A549 (cell line): ENCODE measurements at regions not wholly inside any gene's neighbourhood (a gene's known extent, or its start where the extent isn't known, plus 50 kb on each side); places are given as distances from the start of the nearest gene placed in this dataset.

Experiments
- ATAC-seq, 2 experiments: fragments of 200-7000 bp in 1 of 2; fragments of >200 bp in 1 of 2; cut with Nextera tagmentation in 1 of 2; cut with Tn5 transposase in 1 of 2; 3 replicates each; pipeline versions ENCODE4 v1.8.0 to v1.9.1; 2018 to 2020; ENCODE audit warnings: mild to moderate bottlenecking in 1 of 2, moderate library complexity in 1 of 2
- CTCF ChIA-PET: fragments of 300-600 bp; sonication (Branson Sonifier 250); formaldehyde crosslinking; extraction: SDS; loops from one replicate; lab custom pipeline; 2021; ENCODE audit warnings: antibody characterized with exemption, inconsistent platforms; lab: Yijun Ruan, JAX
- POLR2A ChIA-PET: fragments of 350-600 bp; formaldehyde crosslinking; extraction: SDS; loops from one replicate; lab custom pipeline; 2021; ENCODE audit warnings: antibody characterized with exemption, inconsistent platforms; lab: Yijun Ruan, JAX
- DNase-seq, 2 experiments: peaks; one replicate each; pipeline versions ENCODE4 v3.0.0 to v3.0.0-alpha.2; 2011 to 2016; ENCODE audit warnings: low read depth in 1 of 2, low spot score in 1 of 2
- FAIRE-seq: peaks from 2 replicates; lab custom pipeline; 2011; peaks lifted over from hg19 to GRCh38; lab: Jason Lieb, UNC
- H3K27ac ChIP-seq, 2 experiments: fragments of >200 bp; sonication (Bioruptor Twin); formaldehyde crosslinking; 3 replicates each; pipeline ENCODE4 v1.5.1; 2016 to 2017
- H3K4me1 ChIP-seq: fragments of >200 bp; sonication (Bioruptor Twin); formaldehyde crosslinking; 3 replicates; pipeline ENCODE4 v1.6.1; 2016
- H3K4me2 ChIP-seq: fragments of >200 bp; sonication (Bioruptor Twin); formaldehyde crosslinking; 3 replicates; pipeline ENCODE4 v1.6.1; 2016
- H3K4me3 ChIP-seq: fragments of >200 bp; sonication (Bioruptor Twin); formaldehyde crosslinking; 3 replicates; pipeline ENCODE4 v1.5.1; 2016
- H3K9me3 ChIP-seq: fragments of >200 bp; sonication (Bioruptor Twin); formaldehyde crosslinking; 3 replicates; pipeline ENCODE4 v1.6.1; 2016
- EHMT2 ChIP-seq: fragments of 200-600 bp; sonication (generic); IDR thresholded peaks from 2 replicates; pipeline ENCODE4 v1.6.1; 2016; ENCODE audit warnings: antibody characterized with exemption, low read depth, mild to moderate bottlenecking, moderate library complexity
- EP300 ChIP-seq, 2 experiments: fragments of >200 bp; sonication (Bioruptor Twin); formaldehyde crosslinking; IDR thresholded peaks; 2 replicates in 1 of 2; 3 replicates in 1 of 2; pipeline ENCODE4 v1.6.1; 2016 to 2017
- FOSL2 ChIP-seq, 2 experiments: fragments of 450-650 bp in 1 of 2; fragments of >200 bp in 1 of 2; sonication (Bioruptor Twin) in 1 of 2; formaldehyde crosslinking; IDR thresholded peaks; 2 replicates each; pipeline versions ENCODE4 v1.5.0 to v1.6.1; 2016 to 2020; ENCODE audit warnings: mild to moderate bottlenecking in 1 of 2, moderate library complexity in 1 of 2
- FOXS1 ChIP-seq: fragments of 250-450 bp; sonication (Bioruptor Pico); IDR thresholded peaks from 2 replicates; pipeline ENCODE4 v1.5.0; 2020; ENCODE audit warnings: mild to moderate bottlenecking, moderate library complexity
- GATA3 ChIP-seq: IDR thresholded peaks from 2 replicates; pipeline ENCODE4 v1.6.1; 2012; ENCODE audit warnings: borderline replicate concordance
- HOXA7 ChIP-seq: fragments of 250-450 bp; sonication (Bioruptor Pico); IDR thresholded peaks from 2 replicates; pipeline ENCODE4 v1.5.0; 2020; ENCODE audit warnings: mild to moderate bottlenecking, moderate library complexity
- HOXB13 ChIP-seq: fragments of 250-450 bp; sonication (Bioruptor Pico); IDR thresholded peaks from 2 replicates; pipeline ENCODE4 v1.5.0; 2020; ENCODE audit warnings: low read depth, mild to moderate bottlenecking, moderate library complexity
- MAZ ChIP-seq: fragments of 150-350 bp; IDR thresholded peaks from 2 replicates; pipeline ENCODE4 v1.6.1; 2014; ENCODE audit warnings: antibody characterized with exemption, low read depth, low read length, borderline replicate concordance
- NPAS2 ChIP-seq: fragments of 250-450 bp; sonication (Bioruptor Pico); IDR thresholded peaks from 2 replicates; pipeline ENCODE4 v1.8.0; 2022; ENCODE audit warnings: mild to moderate bottlenecking, moderate library complexity, borderline replicate concordance
- NR3C1 ChIP-seq: fragments of >200 bp; sonication (Bioruptor Twin); formaldehyde crosslinking; IDR thresholded peaks from 3 replicates; pipeline ENCODE4 v1.6.1; 2017
- PHF8 ChIP-seq: fragments of 200-600 bp; sonication (generic); IDR thresholded peaks from 2 replicates; pipeline ENCODE4 v1.6.1; 2016; ENCODE audit warnings: low read depth, mild to moderate bottlenecking, antibody characterized with exemption, moderate library complexity, borderline replicate concordance
- POLR2AphosphoS2 ChIP-seq: conservative IDR thresholded peaks from 2 replicates; pipeline ENCODE4 v1.6.1; 2012; ENCODE audit warnings: low read length, improper control_type of control experiment, inconsistent platforms
- RAD21 ChIP-seq, 2 experiments: fragments of >200 bp in 1 of 2; sonication (Bioruptor Twin) in 1 of 2; formaldehyde crosslinking in 1 of 2; IDR thresholded peaks in 1 of 2; conservative IDR thresholded peaks in 1 of 2; 2 replicates in 1 of 2; 3 replicates in 1 of 2; pipeline ENCODE4 v1.6.1; 2012 to 2018; ENCODE audit warnings: inconsistent platforms in 1 of 2
- RNF2 ChIP-seq: fragments of 200-600 bp; sonication (generic); IDR thresholded peaks from 2 replicates; pipeline ENCODE4 v1.6.1; 2016; ENCODE audit warnings: low read depth, mild to moderate bottlenecking, antibody characterized with exemption, moderate library complexity, borderline replicate concordance
- ZSCAN20 ChIP-seq: fragments of 250-450 bp; sonication (Bioruptor Pico); IDR thresholded peaks from 2 replicates; pipeline ENCODE4 v1.8.0; 2022; ENCODE audit warnings: mild to moderate bottlenecking, moderate library complexity
- WGBS: methylation state at CpG from one replicate; pipeline ENCODE4 v1.1.6; 2017; ENCODE audit errors: missing lambda C conversion rate; 5-methylcytosine and 5-hydroxymethylcytosine counted together
- TF ChIP-seq, protein P1 (sequence below): fragments of 450-650 bp; IDR thresholded peaks from 2 replicates; pipeline ENCODE4 v1.6.1; 2014; ENCODE audit warnings: antibody characterized with exemption
- TF ChIP-seq, protein P2 (sequence below): fragments of >200 bp; sonication (Bioruptor Twin); formaldehyde crosslinking; IDR thresholded peaks from 3 replicates; pipeline ENCODE4 v1.5.1; 2016
- TF ChIP-seq, protein P3 (sequence below): IDR thresholded peaks from 2 replicates; pipeline ENCODE4 v1.6.1; 2012
- TF ChIP-seq, protein P4 (sequence below): IDR thresholded peaks from 2 replicates; pipeline ENCODE4 v1.6.1; 2012; ENCODE audit warnings: low read depth, borderline replicate concordance
- TF ChIP-seq, protein P5 (sequence below): fragments of 200-600 bp; sonication (generic); IDR thresholded peaks from 2 replicates; pipeline ENCODE4 v1.6.1; 2016; ENCODE audit warnings: antibody characterized with exemption, mild to moderate bottlenecking, moderate library complexity

DNA sequence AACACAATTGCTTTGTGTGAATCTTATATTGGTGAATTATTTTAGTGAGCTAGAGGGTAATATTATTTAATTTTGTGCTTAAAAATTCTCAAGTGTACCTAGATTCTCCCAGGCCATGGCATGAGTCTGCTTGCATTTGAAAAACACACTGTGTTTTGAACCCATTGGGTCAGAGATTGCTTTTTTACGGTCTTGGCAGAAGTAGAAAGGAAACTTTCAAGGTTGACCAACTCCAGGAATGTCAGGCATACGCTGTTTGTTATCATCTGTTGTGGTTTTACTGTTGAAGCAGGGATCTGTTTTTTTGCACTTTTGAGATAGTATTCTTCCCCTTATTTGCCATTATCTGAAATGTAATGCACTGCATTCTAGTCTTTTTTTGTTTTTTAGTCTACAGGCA is 377.4 kb downstream of the RPRM start:
- no peak for DNase-seq
- 14% methylated on average over 2 of the region's 2 CpGs for WGBS
- ChIA-PET POLR2A (no interaction called here), CTCF (no interaction called here)
- Histone ChIP-seq H3K4me1 (no peaks in the 10 kb centered on the region), H3K4me2 (no peak overlapping the region), H3K4me3 (no peak overlapping the region), H3K27ac (no peak overlapping the region), H3K9me3 (no peaks in the 10 kb centered on the region)
- no peak for TF ChIP-seq GATA3
- TF ChIP-seq, protein P1, sequence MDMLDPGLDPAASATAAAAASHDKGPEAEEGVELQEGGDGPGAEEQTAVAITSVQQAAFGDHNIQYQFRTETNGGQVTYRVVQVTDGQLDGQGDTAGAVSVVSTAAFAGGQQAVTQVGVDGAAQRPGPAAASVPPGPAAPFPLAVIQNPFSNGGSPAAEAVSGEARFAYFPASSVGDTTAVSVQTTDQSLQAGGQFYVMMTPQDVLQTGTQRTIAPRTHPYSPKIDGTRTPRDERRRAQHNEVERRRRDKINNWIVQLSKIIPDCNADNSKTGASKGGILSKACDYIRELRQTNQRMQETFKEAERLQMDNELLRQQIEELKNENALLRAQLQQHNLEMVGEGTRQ, result no peak
- TF ChIP-seq, protein P2, sequence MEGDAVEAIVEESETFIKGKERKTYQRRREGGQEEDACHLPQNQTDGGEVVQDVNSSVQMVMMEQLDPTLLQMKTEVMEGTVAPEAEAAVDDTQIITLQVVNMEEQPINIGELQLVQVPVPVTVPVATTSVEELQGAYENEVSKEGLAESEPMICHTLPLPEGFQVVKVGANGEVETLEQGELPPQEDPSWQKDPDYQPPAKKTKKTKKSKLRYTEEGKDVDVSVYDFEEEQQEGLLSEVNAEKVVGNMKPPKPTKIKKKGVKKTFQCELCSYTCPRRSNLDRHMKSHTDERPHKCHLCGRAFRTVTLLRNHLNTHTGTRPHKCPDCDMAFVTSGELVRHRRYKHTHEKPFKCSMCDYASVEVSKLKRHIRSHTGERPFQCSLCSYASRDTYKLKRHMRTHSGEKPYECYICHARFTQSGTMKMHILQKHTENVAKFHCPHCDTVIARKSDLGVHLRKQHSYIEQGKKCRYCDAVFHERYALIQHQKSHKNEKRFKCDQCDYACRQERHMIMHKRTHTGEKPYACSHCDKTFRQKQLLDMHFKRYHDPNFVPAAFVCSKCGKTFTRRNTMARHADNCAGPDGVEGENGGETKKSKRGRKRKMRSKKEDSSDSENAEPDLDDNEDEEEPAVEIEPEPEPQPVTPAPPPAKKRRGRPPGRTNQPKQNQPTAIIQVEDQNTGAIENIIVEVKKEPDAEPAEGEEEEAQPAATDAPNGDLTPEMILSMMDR, result no peak
- TF ChIP-seq FOXS1 (CRISPR knock-in tag), result no peak
- TF ChIP-seq, protein P3, sequence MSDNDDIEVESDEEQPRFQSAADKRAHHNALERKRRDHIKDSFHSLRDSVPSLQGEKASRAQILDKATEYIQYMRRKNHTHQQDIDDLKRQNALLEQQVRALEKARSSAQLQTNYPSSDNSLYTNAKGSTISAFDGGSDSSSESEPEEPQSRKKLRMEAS, result no peak
- TF ChIP-seq HOXA7 (CRISPR knock-in tag), result no peak
- TF ChIP-seq, protein P4, sequence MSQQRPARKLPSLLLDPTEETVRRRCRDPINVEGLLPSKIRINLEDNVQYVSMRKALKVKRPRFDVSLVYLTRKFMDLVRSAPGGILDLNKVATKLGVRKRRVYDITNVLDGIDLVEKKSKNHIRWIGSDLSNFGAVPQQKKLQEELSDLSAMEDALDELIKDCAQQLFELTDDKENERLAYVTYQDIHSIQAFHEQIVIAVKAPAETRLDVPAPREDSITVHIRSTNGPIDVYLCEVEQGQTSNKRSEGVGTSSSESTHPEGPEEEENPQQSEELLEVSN, result no peak
- no peak for TF ChIP-seq RAD21 (conservative IDR thresholded peaks at IDR 0.05 in 1 of 2, IDR thresholded peaks at IDR 0.05 in 1 of 2)
- FAIRE-seq, result no peak
- no peak for ATAC-seq

DNA sequence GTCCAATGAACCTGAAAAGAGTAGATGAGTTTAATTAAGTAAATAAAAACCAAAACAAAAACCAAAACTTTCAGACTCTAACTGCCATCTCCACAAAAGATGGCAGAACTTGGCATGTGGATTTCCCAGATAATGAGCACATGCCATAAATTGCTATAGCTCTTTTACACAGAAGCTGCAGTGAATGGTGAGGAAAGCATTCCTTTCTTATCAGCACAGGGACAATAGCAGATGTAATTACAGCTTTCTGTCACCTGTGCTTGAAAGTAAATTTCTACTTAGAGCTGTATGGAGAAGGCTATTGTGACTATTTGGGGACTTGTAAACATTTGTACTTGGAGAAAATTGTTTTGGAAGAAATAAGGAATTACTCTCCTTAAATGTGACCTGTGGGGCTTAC is 378.4 kb downstream of the RPRM start:
- no peaks in the 10 kb centered on the region for H3K4me1 ChIP-seq
- no peak overlapping the region for H3K4me3 ChIP-seq
- ChIA-PET POLR2A (no interaction called here), CTCF (no interaction called here)
- H3K4me2 ChIP-seq, result no peak overlapping the region
- FAIRE-seq (no peak), DNase-seq (no peak), ATAC-seq (no peak)
- H3K9me3 ChIP-seq, result no peaks in the 10 kb centered on the region
- TF ChIP-seq NR3C1 (no peak), ZSCAN20 (no peak), NPAS2 (CRISPR knock-in tag) (no peak), FOSL2 (IDR thresholded peaks at IDR 0.05) (no peak), FOSL2 (CRISPR knock-in tag; IDR thresholded peaks at IDR 0.05) (no peak), EP300 (IDR thresholded peaks at IDR 0.05) (no peak), RNF2 (no peak), EHMT2 (no peak), POLR2AphosphoS2 (no peak), HOXB13 (CRISPR knock-in tag) (no peak), PHF8 (no peak), MAZ (no peak)
- TF ChIP-seq, protein P5, sequence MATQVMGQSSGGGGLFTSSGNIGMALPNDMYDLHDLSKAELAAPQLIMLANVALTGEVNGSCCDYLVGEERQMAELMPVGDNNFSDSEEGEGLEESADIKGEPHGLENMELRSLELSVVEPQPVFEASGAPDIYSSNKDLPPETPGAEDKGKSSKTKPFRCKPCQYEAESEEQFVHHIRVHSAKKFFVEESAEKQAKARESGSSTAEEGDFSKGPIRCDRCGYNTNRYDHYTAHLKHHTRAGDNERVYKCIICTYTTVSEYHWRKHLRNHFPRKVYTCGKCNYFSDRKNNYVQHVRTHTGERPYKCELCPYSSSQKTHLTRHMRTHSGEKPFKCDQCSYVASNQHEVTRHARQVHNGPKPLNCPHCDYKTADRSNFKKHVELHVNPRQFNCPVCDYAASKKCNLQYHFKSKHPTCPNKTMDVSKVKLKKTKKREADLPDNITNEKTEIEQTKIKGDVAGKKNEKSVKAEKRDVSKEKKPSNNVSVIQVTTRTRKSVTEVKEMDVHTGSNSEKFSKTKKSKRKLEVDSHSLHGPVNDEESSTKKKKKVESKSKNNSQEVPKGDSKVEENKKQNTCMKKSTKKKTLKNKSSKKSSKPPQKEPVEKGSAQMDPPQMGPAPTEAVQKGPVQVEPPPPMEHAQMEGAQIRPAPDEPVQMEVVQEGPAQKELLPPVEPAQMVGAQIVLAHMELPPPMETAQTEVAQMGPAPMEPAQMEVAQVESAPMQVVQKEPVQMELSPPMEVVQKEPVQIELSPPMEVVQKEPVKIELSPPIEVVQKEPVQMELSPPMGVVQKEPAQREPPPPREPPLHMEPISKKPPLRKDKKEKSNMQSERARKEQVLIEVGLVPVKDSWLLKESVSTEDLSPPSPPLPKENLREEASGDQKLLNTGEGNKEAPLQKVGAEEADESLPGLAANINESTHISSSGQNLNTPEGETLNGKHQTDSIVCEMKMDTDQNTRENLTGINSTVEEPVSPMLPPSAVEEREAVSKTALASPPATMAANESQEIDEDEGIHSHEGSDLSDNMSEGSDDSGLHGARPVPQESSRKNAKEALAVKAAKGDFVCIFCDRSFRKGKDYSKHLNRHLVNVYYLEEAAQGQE, result no peak
- TF ChIP-seq, protein P3, result no peak
- TF ChIP-seq, protein P4, result no peak
- no peak overlapping the region for H3K27ac ChIP-seq
